GM12892 (cell line): ENCODE measurements at regions not wholly inside any gene's neighbourhood (a gene's known extent, or its start where the extent isn't known, plus 50 kb on each side); places are given as distances from the start of the nearest gene placed in this dataset.

Source experiments
- POLR2A ChIP-seq: IDR thresholded peaks from 2 replicates; pipeline ENCODE4 v1.6.1; 2011; ENCODE audit warnings: low read depth, low read length, control low read depth
- POLR2AphosphoS5 ChIP-seq: IDR thresholded peaks from 2 replicates; pipeline ENCODE4 v1.6.1; 2011; ENCODE audit warnings: low read depth, low read length, control low read depth
- TAF1 ChIP-seq: IDR thresholded peaks from 2 replicates; pipeline ENCODE4 v1.6.1; 2011; ENCODE audit warnings: low read depth, mild to moderate bottlenecking, control low read depth, low read length, borderline replicate concordance

GRCh38 chr6:71408787-71409723 lies 120.4 kb downstream of the OGFRL1 start:
- TF ChIP-seq POLR2A (no peak), POLR2AphosphoS5 (no peak), TAF1 (no peak)
